GM23338 (cell line): ENCODE measurements at regions not wholly inside any gene's neighbourhood (a gene's known extent, or its start where the extent isn't known, plus 50 kb on each side); places are given as distances from the start of the nearest gene placed in this dataset.

ENCODE experiments used
- ATAC-seq: fragments of 200-7000 bp; cut with Tn5 transposase; 3 replicates; pipeline ENCODE4 v1.9.1; 2020
- DNase-seq: peaks from one replicate; pipeline ENCODE4 v3.0.0-alpha.2; 2015; ENCODE audit warnings: low spot score
- H2AFZ ChIP-seq: fragments of 200-600 bp; sonication (generic); 2 replicates; pipeline ENCODE4 v1.8.0; 2016; ENCODE audit warnings: antibody characterized with exemption, mild to moderate bottlenecking, moderate library complexity
- H3F3A ChIP-seq: fragments of 200-600 bp; sonication (generic); replicated peaks from 2 replicates; pipeline ENCODE4 v1.8.0; 2017; ENCODE audit warnings: antibody characterized with exemption, mixed run types, low read depth
- H3K27ac ChIP-seq: fragments of 200-600 bp; sonication (generic); 2 replicates; pipeline ENCODE4 v1.6.1; 2016; ENCODE audit warnings: low read depth
- H3K27me3 ChIP-seq: fragments of 200-600 bp; sonication (generic); 2 replicates; pipeline ENCODE4 v1.8.0; 2016; ENCODE audit warnings: mild to moderate bottlenecking, mixed run types, moderate library complexity; ENCODE audit not compliant: insufficient read depth
- H3K36me3 ChIP-seq: fragments of 200-600 bp; sonication (generic); 2 replicates; pipeline ENCODE4 v1.8.0; 2016; ENCODE audit warnings: mild to moderate bottlenecking; ENCODE audit not compliant: insufficient read depth
- H3K4me1 ChIP-seq: fragments of 200-600 bp; sonication (generic); 2 replicates; pipeline ENCODE4 v1.8.0; 2016; ENCODE audit warnings: mild to moderate bottlenecking, moderate library complexity; ENCODE audit not compliant: insufficient read depth
- H3K4me2 ChIP-seq: fragments of 200-600 bp; sonication (generic); 2 replicates; pipeline ENCODE4 v1.7.1; 2017; ENCODE audit warnings: mixed run types
- H3K4me3 ChIP-seq: fragments of 200-600 bp; sonication (generic); 2 replicates; pipeline ENCODE4 v1.6.1; 2016; ENCODE audit warnings: mixed run types
- H3K79me2 ChIP-seq: fragments of 200-600 bp; sonication (generic); replicated peaks from 2 replicates; pipeline ENCODE4 v1.8.0; 2017; ENCODE audit warnings: mild to moderate bottlenecking; ENCODE audit not compliant: insufficient read depth
- H3K9me2 ChIP-seq: fragments of 200-600 bp; sonication (generic); 2 replicates; pipeline ENCODE4 v1.8.0; 2017; ENCODE audit not compliant: insufficient read depth
- H4K20me1 ChIP-seq: fragments of 200-600 bp; sonication (generic); replicated peaks from 2 replicates; pipeline ENCODE4 v1.8.0; 2017; ENCODE audit warnings: mild to moderate bottlenecking; ENCODE audit not compliant: insufficient read depth
- H3K27ac Mint-ChIP-seq: 2 replicates; pipeline ENCODE4 v1.8.0; 2020; ENCODE audit warnings: inconsistent platforms, mild to moderate bottlenecking, moderate library complexity, mixed read lengths
- H3K27me3 Mint-ChIP-seq: 3 replicates; pipeline ENCODE4 v1.8.0; 2022; ENCODE audit warnings: low read depth, mild to moderate bottlenecking, moderate library complexity, mixed read lengths, inconsistent platforms; ENCODE audit not compliant: insufficient read depth, poor library complexity
- H3K36me3 Mint-ChIP-seq: 3 replicates; pipeline ENCODE4 v1.8.0; 2021; ENCODE audit warnings: low read depth, mild to moderate bottlenecking, inconsistent platforms, moderate library complexity, mixed read lengths
- H3K4me1 Mint-ChIP-seq: 3 replicates; pipeline ENCODE4 v1.8.0; 2020; ENCODE audit warnings: mild to moderate bottlenecking, inconsistent platforms, mixed read lengths
- H3K4me3 Mint-ChIP-seq: 3 replicates; pipeline ENCODE4 v1.8.0; 2021; ENCODE audit warnings: moderate library complexity, mild to moderate bottlenecking, inconsistent platforms, mixed read lengths
- H3K9me3 Mint-ChIP-seq: 3 replicates; pipeline ENCODE4 v1.8.0; 2020; ENCODE audit warnings: moderate library complexity, mild to moderate bottlenecking, inconsistent platforms, mixed read lengths
- CTCF ChIP-seq, 2 experiments: fragments of 200-600 bp in 1 of 2; sonication (generic) in 1 of 2; conservative IDR thresholded peaks; 2 replicates each; pipeline versions ENCODE4 v1.5.1 to v1.6.1; 2016 to 2017; ENCODE audit warnings: antibody characterized with exemption in 2 of 2, low read depth in 2 of 2, mild to moderate bottlenecking in 2 of 2, moderate library complexity in 1 of 2
- EZH2phosphoT487 ChIP-seq: fragments of 200-600 bp; sonication (generic); IDR thresholded peaks from one replicate; pipeline ENCODE4 v1.8.1; 2018; ENCODE audit warnings: antibody characterized with exemption; ENCODE audit not compliant: unreplicated experiment
- JUNB ChIP-seq: IDR thresholded peaks from one replicate; pipeline ENCODE4 v1.6.1; 2016; ENCODE audit warnings: antibody characterized with exemption; ENCODE audit not compliant: unreplicated experiment
- NANOG ChIP-seq: IDR thresholded peaks from 2 replicates; pipeline ENCODE4 v1.6.1; 2016; ENCODE audit warnings: antibody characterized with exemption, borderline replicate concordance
- REST ChIP-seq: IDR thresholded peaks from one replicate; pipeline ENCODE4 v1.6.1; 2018; ENCODE audit warnings: antibody characterized with exemption; ENCODE audit not compliant: unreplicated experiment
- ZNF462 ChIP-seq: fragments of 250-450 bp; sonication (Bioruptor Pico); IDR thresholded peaks from 2 replicates; pipeline ENCODE4 v1.5.0; 2020; ENCODE audit warnings: mild to moderate bottlenecking, moderate library complexity

- no peak overlapping the region for H3K4me2 ChIP-seq
- Mint-ChIP-seq H3K36me3 (no peaks in the 10 kb centered on the region), H3K27me3 (no peaks in the 10 kb centered on the region), H3K27ac (no peak overlapping the region), H3K9me3 (no peaks in the 10 kb centered on the region), H3K4me3 (no peak overlapping the region), H3K4me1 (peaks cover 10% of the 10 kb centered on the region)
- H3K27ac ChIP-seq = no peak overlapping the region
- no peak for TF ChIP-seq CTCF (conservative IDR thresholded peaks at IDR 0.05; ENCODE audit: low read depth in 2 of 2)
- no peak for TF ChIP-seq EZH2phosphoT487
- TF ChIP-seq NANOG = no peak
- TF ChIP-seq ZNF462 (CRISPR knock-in tag) = no peak
- TF ChIP-seq JUNB = no peak
- TF ChIP-seq REST = no peak
- H3K4me1 ChIP-seq = peaks cover 10% of the 10 kb centered on the region
- no peak for ATAC-seq
- no peaks in the 10 kb centered on the region for H3K27me3 ChIP-seq
- peak overlapping the region; percentile 34; the same call in 1 of the 2 replicates for H2AFZ ChIP-seq
- DNase-seq = no peak
- H4K20me1 ChIP-seq = no peaks in the 10 kb centered on the region
- 0 out of 2 replicates have a peak, but pooled peaks cover 4% of the 10 kb centered on the region for H3K9me2 ChIP-seq
- H3K79me2 ChIP-seq = no peaks in the 10 kb centered on the region
- no peaks in the 10 kb centered on the region for H3F3A ChIP-seq
- no peaks in the 10 kb centered on the region for H3K36me3 ChIP-seq
- H3K4me3 ChIP-seq = no peak overlapping the region
These were observed 71.0 kb upstream of the HMHB1 start for GRCh38 chr5:143740956-143741355.
